ENCODE measurements at regions not wholly inside any gene's neighbourhood (a gene's known extent, or its start where the extent isn't known, plus 50 kb on each side); places are given as distances from the start of the nearest gene placed in this dataset.

- TF ChIP-seq POLR2A (IDR thresholded peaks at IDR 0.05): no peak
- TF ChIP-seq CTCF (IDR thresholded peaks at IDR 0.05): no peak
- TF ChIP-seq EP300 (IDR thresholded peaks at IDR 0.05): no peak
- TF ChIP-seq POLR2AphosphoS5 (IDR thresholded peaks at IDR 0.05): no peak
These were observed 52.6 kb upstream of the CD82 start for GRCh38 chr11:44512818-44513217.

Data from stomach (tissue), 4 donors.